Heart right ventricle (tissue), 16 donors: ENCODE measurements at regions not wholly inside any gene's neighbourhood (a gene's known extent, or its start where the extent isn't known, plus 50 kb on each side); places are given as distances from the start of the nearest gene placed in this dataset.

ENCODE experiments used
- ATAC-seq, 8 donors: fragments of 200-7000 bp; cut with Tn5 transposase; one replicate each; pipeline ENCODE4 v1.9.1; 2020; ENCODE audit warnings: mild to moderate bottlenecking in 8 of 8, moderate library complexity in 8 of 8, moderate number of reproducible peaks in 1 of 8
- DNase-seq, 2 donors: peaks; one replicate each; pipeline ENCODE4 v3.0.0-alpha.2; 2020
- H3K27ac ChIP-seq, 10 donors: fragments of 200-600 bp; sonication (generic) in 2 of 10; one replicate each; pipeline versions ENCODE4 v1.5.0 to v1.8.0; 2020 to 2022; ENCODE audit warnings: mild to moderate bottlenecking in 3 of 10
- H3K27me3 ChIP-seq, 7 donors: fragments of 200-600 bp; one replicate each; pipeline ENCODE4 v1.8.0; 2021 to 2022; ENCODE audit warnings: mild to moderate bottlenecking in 2 of 7
- H3K36me3 ChIP-seq, 9 donors: fragments of 200-600 bp; sonication (generic) in 1 of 9; one replicate each; pipeline versions ENCODE4 v1.5.0 to v1.8.0; 2020 to 2022; ENCODE audit warnings: mild to moderate bottlenecking in 2 of 9
- H3K4me1 ChIP-seq, 9 donors: fragments of 200-600 bp; sonication (generic) in 1 of 9; one replicate each; pipeline versions ENCODE4 v1.5.0 to v1.8.0; 2020 to 2022; ENCODE audit warnings: mild to moderate bottlenecking in 4 of 9
- H3K4me3 ChIP-seq, 10 donors: fragments of 200-600 bp; sonication (generic) in 2 of 10; one replicate each; pipeline versions ENCODE4 v1.5.0 to v1.8.0; 2020 to 2022; ENCODE audit warnings: mild to moderate bottlenecking in 7 of 10, moderate library complexity in 2 of 10
- H3K9me3 ChIP-seq, 11 donors: fragments of 200-600 bp in 10 of 11; sonication (generic) in 2 of 11; one replicate each; pipeline versions ENCODE4 v1.5.0 to v1.8.0; 2013 to 2022; ENCODE audit warnings: mild to moderate bottlenecking in 2 of 11, control low read depth in 1 of 11, moderate library complexity in 1 of 11
- CTCF ChIP-seq, 9 donors: fragments of 200-600 bp; sonication (generic) in 2 of 9; IDR thresholded peaks; one replicate each; pipeline versions ENCODE4 v1.5.0 to v1.8.0; 2021 to 2022; ENCODE audit warnings: antibody characterized with exemption in 9 of 9, mild to moderate bottlenecking in 5 of 9, moderate library complexity in 1 of 9
- WGBS, 2 donors: extraction: QIAGEN DNeasy Blood & Tissue Kit; methylation state at CpG; one replicate each; pipeline ENCODE4 v1.1.7; 2013; ENCODE audit warnings: inconsistent platforms in 1 of 2; 5-methylcytosine and 5-hydroxymethylcytosine counted together
- intact Hi-C, 10 donors: fragments of 100-400 bp; cut with DNase I; formaldehyde crosslinking; loops; one replicate each; pipeline versions ENCODE4 v1.11.1 to v1.14.2; 2022
- donor health status: Arrhythmogenic right ventricular cardiomyopathy.
- donor health status: ischemic (EF 13 %, LVEDD 7.1; RV severe dilation, severe dysfunction).
- donor health status: healthy with polysubstance abuse.
- donor health status: DM: no; HTN: yes; CAD: no.
- donor health status: DM: no; HTN: no; CAD: no.
- donor health status: ischemic (EF 25% LVEDD 6.9; RV normal size, moderate dysfunction).
- donor health status: ischemic (EF 25% LVEDD 5.7; RV mildly dilated, moderate dysfunction).
- donor health status: healthy.
- donor health status: DM: yes; HTN: yes; CAD: no.
- donor health status: Ischemic cardiomyopathy.
- donor health status: ischemic (EF 35%, LVEDD 5.7; RV mildly dilated, moderate dysfunction).
- donor health status: nonischemic (EF 11% LVEDD 7.7; RV severe dilation, severe dysfunction).
- donor health status: DM: yes; HTN: yes; CAD: no.
- donor health status: PGD.
- donor health status: ischemic (EF 29% LVEDD 5.4; RV normal size, mild dysfunction).
- donor health status: nonischemic (EF 23%, LVEDD 6.1; RV moderate dilation, normal function).

- H3K27ac ChIP-seq = no peak overlapping the region
- intact Hi-C loops = no loop called here
- ATAC-seq (no peak), DNase-seq (no peak)
- no peak overlapping the region for H3K4me3 ChIP-seq
- no peaks in the 10 kb centered on the region for H3K36me3 ChIP-seq
- peaks cover 0 to 15% (median 6%) of the 10 kb centered on the region in 9 donors for H3K4me1 ChIP-seq
- H3K9me3 ChIP-seq = no peaks in the 10 kb centered on the region
- H3K27me3 ChIP-seq = no peaks in the 10 kb centered on the region
- no peak for TF ChIP-seq CTCF (IDR thresholded peaks at IDR 0.05)
- WGBS, 2 donors = 87% methylated on average over 3 of the region's 3 CpGs
These were observed 122.3 kb upstream of the OTUD4 start for GRCh38 chr4:145302725-145303124.

DNA sequence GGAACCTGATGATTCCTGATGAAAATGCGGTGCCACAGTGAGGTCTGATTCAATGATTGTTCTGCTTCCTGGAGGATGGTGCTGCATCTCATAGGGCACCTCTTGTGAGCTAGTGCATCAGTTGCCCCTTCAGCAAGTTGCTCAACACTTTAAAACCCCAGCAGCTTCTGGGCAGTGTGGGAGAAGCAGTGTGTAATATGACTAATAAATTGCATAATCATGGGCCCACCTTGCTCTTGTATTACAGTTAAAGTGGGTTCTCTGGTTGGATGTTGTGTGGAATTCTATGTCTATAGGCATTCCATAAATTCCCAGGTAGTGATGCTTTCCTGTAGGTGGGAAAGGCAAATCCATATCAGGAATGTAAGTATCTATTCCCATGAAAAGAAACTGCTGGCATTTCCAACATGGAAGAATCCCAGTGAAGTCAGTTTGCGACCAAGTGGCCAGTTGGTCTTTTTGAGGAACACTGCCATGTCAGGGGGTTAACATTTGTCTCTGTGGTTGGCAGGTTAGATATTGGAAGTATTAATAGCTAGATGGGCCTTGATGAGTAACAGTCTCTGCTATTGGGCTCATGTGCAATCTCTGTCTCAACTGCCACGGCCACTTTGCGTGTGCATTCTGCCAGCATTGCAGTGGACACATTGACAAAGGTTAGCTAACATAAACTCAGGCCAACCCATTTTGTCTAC, 121.1 kb upstream of the OTUD4 start:
- DNase-seq = no peak
- intact Hi-C loops = no loop called here
- TF ChIP-seq CTCF (IDR thresholded peaks at IDR 0.05) = no peak

GRCh38 chr4:145299380-145300076, 119.1 kb upstream of the OTUD4 start:
- Histone ChIP-seq H3K4me1 (peaks cover 0 to 6% (median 0%) of the 10 kb centered on the region in 9 donors), H3K36me3 (no peaks in the 10 kb centered on the region), H3K27me3 (no peaks in the 10 kb centered on the region), H3K27ac (no peak overlapping the region), H3K9me3 (no peaks in the 10 kb centered on the region), H3K4me3 (no peak overlapping the region)
- WGBS, 2 donors = 67 to 72% methylated on average over 5 of the region's 5 CpGs
- ATAC-seq (no peak), DNase-seq (no peak)
- no peak for TF ChIP-seq CTCF (IDR thresholded peaks at IDR 0.05)
- intact Hi-C loops = no loop called here

More for the DNA sequence above, 121.1 kb upstream of the OTUD4 start:
- Histone ChIP-seq H3K27me3 (no peaks in the 10 kb centered on the region), H3K36me3 (no peaks in the 10 kb centered on the region), H3K27ac (no peak overlapping the region), H3K4me1 (peaks cover 0 to 6% (median 0%) of the 10 kb centered on the region in 9 donors), H3K9me3 (no peaks in the 10 kb centered on the region), H3K4me3 (no peak overlapping the region)
- no peak for ATAC-seq
- WGBS, 2 donors = 95 to 98% methylated on average over 4 of the region's 4 CpGs

GRCh38 chr4:145298885-145299284, 118.5 kb upstream of the OTUD4 start:
- no peak for DNase-seq
- no peak overlapping the region for H3K4me3 ChIP-seq
- no peak for TF ChIP-seq CTCF (IDR thresholded peaks at IDR 0.05)
- intact Hi-C loops = no loop called here
- H3K4me1 ChIP-seq = peaks cover 0 to 6% (median 0%) of the 10 kb centered on the region in 9 donors
- H3K27me3 ChIP-seq = no peaks in the 10 kb centered on the region
- H3K27ac ChIP-seq = no peak overlapping the region
- ATAC-seq = peak in 1 of 8 donors; percentile 49
- WGBS, 2 donors = 55 to 57% methylated on average over 2 of the region's 2 CpGs
- no peaks in the 10 kb centered on the region for H3K36me3 ChIP-seq
- no peaks in the 10 kb centered on the region for H3K9me3 ChIP-seq
